Astrocyte (in vitro differentiated cells and primary cell): ENCODE measurements at regions not wholly inside any gene's neighbourhood (a gene's known extent, or its start where the extent isn't known, plus 50 kb on each side); places are given as distances from the start of the nearest gene placed in this dataset.

Source experiments
- DNase-seq: peaks from one replicate; pipeline ENCODE4 v3.0.0-alpha.2; 2010; ENCODE audit warnings: low read depth
- FAIRE-seq: peaks from 2 replicates; lab custom pipeline; 2011; peaks lifted over from hg19 to GRCh38; lab: Jason Lieb, UNC
- H2AFZ ChIP-seq: 2 replicates; pipeline ENCODE4 v1.6.0; 2012; ENCODE audit warnings: low read depth, low read length, inconsistent platforms
- H3K27ac ChIP-seq: 2 replicates; pipeline ENCODE4 v1.5.1; 2011; ENCODE audit warnings: low read depth, low read length, inconsistent platforms
- H3K27me3 ChIP-seq: 2 replicates; pipeline ENCODE4 v1.6.0; 2011; ENCODE audit warnings: low read length, inconsistent platforms; ENCODE audit not compliant: insufficient read depth
- H3K36me3 ChIP-seq: 2 replicates; pipeline ENCODE4 v1.5.1; 2011; ENCODE audit warnings: low read length, inconsistent platforms; ENCODE audit not compliant: insufficient read depth
- H3K4me1 ChIP-seq: 2 replicates; pipeline ENCODE4 v1.5.1; 2011; ENCODE audit warnings: low read length, inconsistent platforms; ENCODE audit not compliant: insufficient read depth
- H3K4me2 ChIP-seq: 2 replicates; pipeline ENCODE4 v1.6.0; 2012; ENCODE audit warnings: low read length, inconsistent platforms
- H3K4me3 ChIP-seq: 2 replicates; pipeline ENCODE4 v1.5.1; 2011; ENCODE audit warnings: low read depth, mild to moderate bottlenecking, low read length, inconsistent platforms; ENCODE audit not compliant: insufficient read depth
- H3K79me2 ChIP-seq: 2 replicates; pipeline ENCODE4 v1.6.0; 2012; ENCODE audit warnings: mild to moderate bottlenecking, low read length, inconsistent platforms; ENCODE audit not compliant: insufficient read depth
- H3K9ac ChIP-seq: 2 replicates; pipeline ENCODE4 v1.6.0; 2012; ENCODE audit warnings: mild to moderate bottlenecking, low read length, inconsistent platforms
- H3K9me3 ChIP-seq: 2 replicates; pipeline ENCODE4 v1.5.1; 2012; ENCODE audit warnings: low read depth, mild to moderate bottlenecking, low read length, inconsistent platforms; ENCODE audit not compliant: insufficient read depth
- H4K20me1 ChIP-seq: 2 replicates; pipeline ENCODE4 v1.6.0; 2012; ENCODE audit warnings: low read length, inconsistent platforms; ENCODE audit not compliant: insufficient read depth
- H3K27ac Mint-ChIP-seq: one replicate; pipeline ENCODE4 v1.8.0; 2021; ENCODE audit warnings: mild to moderate bottlenecking, mixed read lengths; ENCODE audit not compliant: unreplicated experiment
- H3K27me3 Mint-ChIP-seq: one replicate; pipeline ENCODE4 v1.8.0; 2021; ENCODE audit warnings: low read depth, mixed read lengths; ENCODE audit not compliant: unreplicated experiment
- H3K36me3 Mint-ChIP-seq: one replicate; pipeline ENCODE4 v1.8.0; 2021; ENCODE audit warnings: low read depth, mixed read lengths; ENCODE audit not compliant: unreplicated experiment
- H3K4me1 Mint-ChIP-seq: one replicate; pipeline ENCODE4 v1.8.0; 2021; ENCODE audit warnings: low read depth, mixed read lengths; ENCODE audit not compliant: unreplicated experiment
- H3K4me3 Mint-ChIP-seq: one replicate; pipeline ENCODE4 v1.8.0; 2021; ENCODE audit warnings: mild to moderate bottlenecking, moderate library complexity, mixed read lengths; ENCODE audit not compliant: unreplicated experiment
- H3K9me3 Mint-ChIP-seq: one replicate; pipeline ENCODE4 v1.8.0; 2021; ENCODE audit warnings: mild to moderate bottlenecking, mixed read lengths; ENCODE audit not compliant: unreplicated experiment
- CTCF ChIP-seq: IDR thresholded peaks from 2 replicates; pipeline ENCODE4 v1.5.1; 2011; ENCODE audit warnings: low read depth, mild to moderate bottlenecking, inconsistent platforms, low read length, moderate library complexity; ENCODE audit not compliant: insufficient read depth
- EZH2 ChIP-seq: IDR thresholded peaks from 2 replicates; pipeline ENCODE4 v1.6.1; 2012; ENCODE audit warnings: mild to moderate bottlenecking, low read length, inconsistent platforms; ENCODE audit not compliant: insufficient read depth

- H3K27ac ChIP-seq: peak overlapping the region; percentile 59
- FAIRE-seq: peak; percentile 54
Observed at GRCh38 chr1:184212649-184213314, 161.3 kb downstream of the TSEN15 start.

GRCh38 chr1:184214128-184214527 is 162.6 kb downstream of the TSEN15 start:
- Histone ChIP-seq H4K20me1 (no peaks in the 10 kb centered on the region), H2AFZ (no peak overlapping the region), H3K4me2 (no peak overlapping the region), H3K79me2 (no peaks in the 10 kb centered on the region), H3K9ac (no peak overlapping the region), H3K36me3 (no peaks in the 10 kb centered on the region), H3K27ac (no peak overlapping the region), H3K4me1 (peaks cover 3% of the 10 kb centered on the region), H3K4me3 (no peak overlapping the region), H3K9me3 (no peaks in the 10 kb centered on the region), H3K27me3 (no peaks in the 10 kb centered on the region)
- DNase-seq: no peak
- H3K4me1 Mint-ChIP-seq: peaks cover 9% of the 10 kb centered on the region
- H3K9me3 Mint-ChIP-seq: peaks cover 3% of the 10 kb centered on the region
- FAIRE-seq: no peak
- peak overlapping the region; percentile 34 for H3K27ac Mint-ChIP-seq
- H3K36me3 Mint-ChIP-seq: no peaks in the 10 kb centered on the region
- TF ChIP-seq EZH2 (no peak), CTCF (no peak)
- H3K27me3 Mint-ChIP-seq: peaks cover 2% of the 10 kb centered on the region
- no peak overlapping the region for H3K4me3 Mint-ChIP-seq

More at GRCh38 chr1:184212649-184213314, 161.3 kb downstream of the TSEN15 start:
- H3K9me3 Mint-ChIP-seq: peaks cover 3% of the 10 kb centered on the region
- H3K9me3 ChIP-seq: no peaks in the 10 kb centered on the region
- peak; percentile 87 for DNase-seq
- no peaks in the 10 kb centered on the region for H3K36me3 ChIP-seq
- peak overlapping the region; percentile 19 for H3K9ac ChIP-seq
- H3K4me2 ChIP-seq: peak overlapping the region; percentile 43
- H3K79me2 ChIP-seq: no peaks in the 10 kb centered on the region
- H3K4me3 ChIP-seq: no peak overlapping the region
- no peaks in the 10 kb centered on the region for H3K36me3 Mint-ChIP-seq
- H3K27me3 Mint-ChIP-seq: peaks cover 6% of the 10 kb centered on the region
- H4K20me1 ChIP-seq: no peaks in the 10 kb centered on the region
- H3K4me1 Mint-ChIP-seq: peaks cover 9% of the 10 kb centered on the region
- peaks cover 3% of the 10 kb centered on the region for H3K4me1 ChIP-seq
- H3K27me3 ChIP-seq: no peaks in the 10 kb centered on the region
- peak overlapping the region; percentile 99 for H3K27ac Mint-ChIP-seq
- peak overlapping the region; percentile 66 for H2AFZ ChIP-seq
- TF ChIP-seq EZH2: no peak
- no peak for TF ChIP-seq CTCF
- peak overlapping the region; percentile 28 for H3K4me3 Mint-ChIP-seq

- H3K9me3 ChIP-seq: no peaks in the 10 kb centered on the region
- no peaks in the 10 kb centered on the region for H3K27me3 ChIP-seq
- no peak overlapping the region for H2AFZ ChIP-seq
- no peaks in the 10 kb centered on the region for H3K36me3 ChIP-seq
- no peak overlapping the region for H3K4me2 ChIP-seq
- FAIRE-seq: no peak
- TF ChIP-seq CTCF (no peak), EZH2 (no peak)
- H3K27ac ChIP-seq: no peak overlapping the region
- Mint-ChIP-seq H3K4me1 (peaks cover 9% of the 10 kb centered on the region), H3K27ac (no peak overlapping the region), H3K27me3 (peaks cover 2% of the 10 kb centered on the region), H3K4me3 (no peak overlapping the region), H3K36me3 (no peaks in the 10 kb centered on the region), H3K9me3 (peaks cover 3% of the 10 kb centered on the region)
- no peak for DNase-seq
- H4K20me1 ChIP-seq: no peaks in the 10 kb centered on the region
- H3K79me2 ChIP-seq: no peaks in the 10 kb centered on the region
- H3K4me3 ChIP-seq: no peak overlapping the region
- peaks cover 3% of the 10 kb centered on the region for H3K4me1 ChIP-seq
- no peak overlapping the region for H3K9ac ChIP-seq
Observed at GRCh38 chr1:184215274-184215925, 163.9 kb downstream of the TSEN15 start.
